Esophagus squamous epithelium (tissue), 5 donors: ENCODE measurements at regions not wholly inside any gene's neighbourhood (a gene's known extent, or its start where the extent isn't known, plus 50 kb on each side); places are given as distances from the start of the nearest gene placed in this dataset.
"Not testable (repeated sequence)": the region's sequence is repeated elsewhere in the genome, so short reads cannot be mapped to it uniquely, and the experiment has no call there.

ENCODE experiments used
- DNase-seq: peaks from one replicate; lab custom pipeline; 2025; lab: John Stamatoyannopoulos, UW
- H3K27ac ChIP-seq, 4 donors: fragments of 200-600 bp; sonication (generic); one replicate each; pipeline ENCODE4 v1.5.1; 2016 to 2019; ENCODE audit warnings: mild to moderate bottlenecking in 1 of 4
- H3K27me3 ChIP-seq, 4 donors: fragments of 200-600 bp; sonication (generic); 1 replicate in 3 of 4; 2 replicates in 1 of 4; pipeline versions ENCODE4 v1.5.1 to v1.6.0; 2017 to 2021; ENCODE audit warnings: antibody characterized with exemption in 1 of 4
- H3K36me3 ChIP-seq, 3 donors: fragments of 200-600 bp; sonication (generic); one replicate each; pipeline ENCODE4 v1.5.1; 2016 to 2019
- H3K4me1 ChIP-seq, 3 donors: fragments of 200-600 bp; sonication (generic); one replicate each; pipeline ENCODE4 v1.5.1; 2017 to 2019
- H3K4me3 ChIP-seq, 4 donors: fragments of 200-600 bp; sonication (generic); 1 replicate in 3 of 4; 2 replicates in 1 of 4; pipeline ENCODE4 v1.5.1; 2016 to 2019; ENCODE audit warnings: mild to moderate bottlenecking in 2 of 4, moderate library complexity in 1 of 4
- H3K9me3 ChIP-seq, 3 donors: fragments of 200-600 bp; sonication (generic); one replicate each; pipeline ENCODE4 v1.5.1; 2016 to 2019
- CTCF ChIP-seq, 6 experiments: fragments of 450-650 bp in 4 of 6; fragments of 200-600 bp in 2 of 6; sonication (generic) in 2 of 6; IDR thresholded peaks; one replicate each; pipeline ENCODE4 v1.5.1; 2016 to 2019; ENCODE audit warnings: antibody characterized with exemption in 6 of 6, mild to moderate bottlenecking in 4 of 6, moderate library complexity in 4 of 6
- POLR2A ChIP-seq, 4 donors: fragments of 450-650 bp; IDR thresholded peaks; one replicate each; pipeline ENCODE4 v1.6.1; 2017; ENCODE audit warnings: antibody characterized with exemption in 4 of 4, mild to moderate bottlenecking in 4 of 4, moderate library complexity in 3 of 4
- WGBS, 2 donors: methylation state at CpG; one replicate each; pipeline ENCODE4 v1.1.5; 2018; 5-methylcytosine and 5-hydroxymethylcytosine counted together
- intact Hi-C: fragments of 100-400 bp; cut with DNase I; formaldehyde crosslinking; loops from one replicate; pipeline ENCODE4 v1.15.0; 2022
- small RNA-seq, 4 donors: library from RNA; depleted of rRNA; stranded (forward); fragments of <200 nt; gene quantifications; one replicate each; pipeline ENCODE3, GENCODE V24; 2016
- donor health status: DM: yes; HTN: yes; CAD: no.

- Histone ChIP-seq H3K4me1 (no peaks in the 10 kb centered on the region), H3K27me3 (no peaks in the 10 kb centered on the region), H3K27ac (no peak overlapping the region), H3K9me3 (no peaks in the 10 kb centered on the region), H3K36me3 (no peaks in the 10 kb centered on the region), H3K4me3 (no peak overlapping the region)
- TF ChIP-seq CTCF (IDR thresholded peaks at IDR 0.05): no peak
- no peak for TF ChIP-seq POLR2A (IDR thresholded peaks at IDR 0.05)
- DNase-seq: no peak
- intact Hi-C loops: no loop called here
- 73 to 82% methylated on average over 3 of the region's 3 CpGs for WGBS, 2 donors
Measured at GRCh38 chr4:100016191-100016590, 66.1 kb upstream of the H2AZ1 start.

- Histone ChIP-seq H3K4me1 (no peaks in the 10 kb centered on the region), H3K4me3 (no peak overlapping the region), H3K27me3 (no peaks in the 10 kb centered on the region), H3K36me3 (no peaks in the 10 kb centered on the region), H3K27ac (no peak overlapping the region), H3K9me3 (no peaks in the 10 kb centered on the region)
- intact Hi-C loops: no loop called here
- WGBS, 2 donors: 91% methylated on average over 3 of the region's 3 CpGs
- DNase-seq: no peak
- TF ChIP-seq CTCF (IDR thresholded peaks at IDR 0.05) (no peak), POLR2A (IDR thresholded peaks at IDR 0.05) (no peak)
Measured at GRCh38 chr4:100014616-100015015, 64.5 kb upstream of the H2AZ1 start.

- Histone ChIP-seq H3K9me3 (no peaks in the 10 kb centered on the region), H3K4me3 (no peak overlapping the region), H3K36me3 (no peaks in the 10 kb centered on the region), H3K27ac (no peak overlapping the region), H3K27me3 (no peaks in the 10 kb centered on the region), H3K4me1 (no peaks in the 10 kb centered on the region)
- DNase-seq: no peak
- TF ChIP-seq CTCF (IDR thresholded peaks at IDR 0.05) (no peak), POLR2A (IDR thresholded peaks at IDR 0.05) (no peak)
- 50 to 64% methylated on average over 1 of the region's 1 CpG for WGBS, 2 donors
- intact Hi-C loops: no loop called here
Measured at GRCh38 chr4:100009490-100009889, 59.4 kb upstream of the H2AZ1 start.

GRCh38 chr4:100008048-100008447 lies 58.0 kb upstream of the H2AZ1 start:
- 65 to 69% methylated on average over 1 of the region's 1 CpG for WGBS, 2 donors
- no peaks in the 10 kb centered on the region for H3K9me3 ChIP-seq
- no peak overlapping the region for H3K27ac ChIP-seq
- no peak for DNase-seq
- no peak for TF ChIP-seq CTCF (IDR thresholded peaks at IDR 0.05)
- TF ChIP-seq POLR2A (IDR thresholded peaks at IDR 0.05): no peak
- intact Hi-C loops: no loop called here
- H3K27me3 ChIP-seq: no peaks in the 10 kb centered on the region
- no peak overlapping the region for H3K4me3 ChIP-seq
- H3K36me3 ChIP-seq: no peaks in the 10 kb centered on the region
- no peaks in the 10 kb centered on the region for H3K4me1 ChIP-seq

- H3K4me3 ChIP-seq, H3K36me3 ChIP-seq, H3K9me3 ChIP-seq, H3K27ac ChIP-seq, H3K4me1 ChIP-seq, intact Hi-C loops, H3K27me3 ChIP-seq, DNase-seq: not testable (repeated sequence)
- 86 to 91% methylated on average over 1 to 14 of the region's 23 CpGs for WGBS, 2 donors
Measured at GRCh38 chr4:100006161-100006560, 56.1 kb upstream of the H2AZ1 start.

Small RNA genes in the stretch of these regions (small RNA-seq; reads per million reads assigned to genes)
- 0 reads per million in 4 donors for gene DYNLL1P6
